GM13977 (cell line): ENCODE measurements at regions not wholly inside any gene's neighbourhood (a gene's known extent, or its start where the extent isn't known, plus 50 kb on each side); places are given as distances from the start of the nearest gene placed in this dataset.
A peak's percentile ranks its signal among the peaks of the same experiment; 100 is the strongest.

Source experiments
- DNase-seq: peaks from one replicate; pipeline ENCODE4 v3.0.0; 2012; ENCODE audit warnings: low spot score
- in situ Hi-C: fragments of 300-500 bp; cut with MboI; formaldehyde crosslinking; loops from one replicate; pipeline ENCODE4 v1.12.0; 2022; ENCODE audit warnings: low sequenced_read_pairs, low pct_unique_long_range_greater_than_20kb, mixed read lengths, inconsistent platforms; ENCODE audit not compliant: unreplicated experiment
- TF ChIP-seq, protein P1 (sequence below): IDR thresholded peaks from 2 replicates; pipeline ENCODE4 v1.5.1; 2012; ENCODE audit warnings: mild to moderate bottlenecking, control low read depth; ENCODE audit not compliant: insufficient read depth; ENCODE audit errors: extremely low read depth, missing control alignments

DNA sequence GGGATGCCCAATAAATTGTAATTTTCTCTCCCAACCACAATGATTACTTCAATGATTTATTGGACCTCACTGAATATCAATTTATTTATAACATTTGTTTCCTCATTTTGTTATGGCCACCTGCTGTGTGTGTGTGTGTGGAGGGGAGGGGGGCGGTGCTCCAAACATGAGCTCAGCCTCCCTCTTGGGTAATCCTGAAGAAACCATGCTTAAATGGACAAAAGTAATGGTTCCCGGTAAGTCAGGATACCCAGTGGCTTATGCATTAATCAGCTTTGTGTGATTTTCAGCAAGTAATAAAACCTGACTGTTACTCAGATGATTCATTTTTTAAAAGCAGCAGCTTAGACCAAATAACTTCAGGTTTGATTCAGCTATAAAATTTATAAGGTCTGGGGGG is 495.1 kb upstream of the MEX3C start:
- TF ChIP-seq, protein P1, sequence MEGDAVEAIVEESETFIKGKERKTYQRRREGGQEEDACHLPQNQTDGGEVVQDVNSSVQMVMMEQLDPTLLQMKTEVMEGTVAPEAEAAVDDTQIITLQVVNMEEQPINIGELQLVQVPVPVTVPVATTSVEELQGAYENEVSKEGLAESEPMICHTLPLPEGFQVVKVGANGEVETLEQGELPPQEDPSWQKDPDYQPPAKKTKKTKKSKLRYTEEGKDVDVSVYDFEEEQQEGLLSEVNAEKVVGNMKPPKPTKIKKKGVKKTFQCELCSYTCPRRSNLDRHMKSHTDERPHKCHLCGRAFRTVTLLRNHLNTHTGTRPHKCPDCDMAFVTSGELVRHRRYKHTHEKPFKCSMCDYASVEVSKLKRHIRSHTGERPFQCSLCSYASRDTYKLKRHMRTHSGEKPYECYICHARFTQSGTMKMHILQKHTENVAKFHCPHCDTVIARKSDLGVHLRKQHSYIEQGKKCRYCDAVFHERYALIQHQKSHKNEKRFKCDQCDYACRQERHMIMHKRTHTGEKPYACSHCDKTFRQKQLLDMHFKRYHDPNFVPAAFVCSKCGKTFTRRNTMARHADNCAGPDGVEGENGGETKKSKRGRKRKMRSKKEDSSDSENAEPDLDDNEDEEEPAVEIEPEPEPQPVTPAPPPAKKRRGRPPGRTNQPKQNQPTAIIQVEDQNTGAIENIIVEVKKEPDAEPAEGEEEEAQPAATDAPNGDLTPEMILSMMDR: no peak
- in situ Hi-C loops: no loop called here
- DNase-seq: no peak

GRCh38 chr18:51711298-51711889 is 513.9 kb upstream of the MEX3C start:
- TF ChIP-seq, protein P1: no peak
- in situ Hi-C loops: no loop called here
- peak; percentile 17 for DNase-seq

DNA sequence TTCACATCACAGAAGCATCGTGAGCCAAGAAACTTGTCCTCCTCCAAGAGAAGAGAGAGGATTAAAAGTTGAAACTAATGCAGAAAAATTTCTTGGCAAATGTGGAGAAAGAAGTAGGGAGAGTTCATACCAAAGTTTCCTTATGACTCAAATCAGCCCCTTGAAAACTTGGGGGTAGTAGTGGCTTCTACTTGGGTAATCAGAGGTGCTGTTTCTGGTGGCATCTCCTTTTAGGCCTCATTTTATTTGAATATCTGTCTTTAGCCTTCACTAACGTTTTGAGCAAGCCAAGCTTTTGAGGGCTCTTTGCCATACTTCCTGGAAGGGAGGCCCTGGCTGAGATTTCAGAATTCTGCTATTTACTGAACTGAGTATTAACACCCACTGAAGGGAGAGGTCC is 515.3 kb upstream of the MEX3C start:
- no peak for DNase-seq
- TF ChIP-seq, protein P1: no peak
- in situ Hi-C loops: no loop called here

DNA sequence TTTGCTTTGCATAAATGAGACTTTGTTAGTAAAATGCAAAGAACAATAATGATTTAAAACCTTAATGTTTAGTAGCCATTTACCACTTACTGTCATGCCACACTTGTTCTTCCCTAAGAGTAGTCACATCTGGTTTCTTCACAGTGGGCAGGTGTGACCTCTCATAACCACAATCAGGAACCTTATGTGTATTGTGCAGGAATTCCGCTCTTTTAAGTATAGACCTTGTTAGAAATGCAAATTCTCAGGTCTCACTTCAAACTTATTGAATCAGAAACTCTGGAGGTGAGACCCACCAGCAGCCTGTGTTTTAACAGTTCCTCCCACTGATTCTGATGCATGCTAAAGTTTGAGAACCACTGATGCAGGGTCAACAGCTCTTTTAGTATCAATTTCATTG is 518.8 kb upstream of the MEX3C start:
- DNase-seq: no peak
- TF ChIP-seq, protein P1: no peak
- in situ Hi-C loops: no loop called here

GRCh38 chr18:51721388-51721787 is 523.9 kb upstream of the MEX3C start:
- in situ Hi-C loops: no loop called here
- TF ChIP-seq, protein P1: no peak
- DNase-seq: no peak

DNA sequence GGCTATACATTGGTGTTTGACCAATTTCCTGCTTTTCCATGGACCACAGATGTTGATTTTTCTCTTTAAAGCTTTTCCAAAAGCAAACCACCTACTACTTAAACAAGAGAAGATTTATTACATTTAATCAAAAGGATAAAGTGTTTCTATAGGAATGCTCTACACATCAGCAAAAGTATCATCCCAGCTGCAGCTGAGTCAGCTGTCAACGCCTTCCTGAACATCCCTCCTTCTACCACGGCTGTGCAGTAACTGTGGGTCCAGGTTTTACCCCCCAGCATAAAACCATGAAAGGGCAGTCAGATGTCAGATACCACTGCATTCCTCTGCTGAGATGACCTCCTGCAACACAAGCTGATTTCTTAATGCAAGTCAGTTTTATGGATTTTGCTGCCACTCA is 524.5 kb upstream of the MEX3C start:
- no peak for DNase-seq
- TF ChIP-seq, protein P1: no peak
- in situ Hi-C loops: no loop called here
